Upper lobe of left lung (tissue), 4 donors: ENCODE measurements at regions not wholly inside any gene's neighbourhood (a gene's known extent, or its start where the extent isn't known, plus 50 kb on each side); places are given as distances from the start of the nearest gene placed in this dataset.

ENCODE experiments used
- CTCF ChIP-seq, 6 experiments: fragments of 450-650 bp in 4 of 6; fragments of 200-600 bp in 2 of 6; sonication (generic) in 2 of 6; IDR thresholded peaks; one replicate each; pipeline ENCODE4 v1.5.1; 2016 to 2019; ENCODE audit warnings: antibody characterized with exemption in 6 of 6
- POLR2A ChIP-seq, 4 donors: fragments of 450-650 bp; IDR thresholded peaks; one replicate each; pipeline ENCODE4 v1.5.1; 2016 to 2017; ENCODE audit warnings: antibody characterized with exemption in 4 of 4, mild to moderate bottlenecking in 2 of 4
- POLR2AphosphoS5 ChIP-seq, 2 donors: sonication (generic); formaldehyde crosslinking; IDR thresholded peaks; one replicate each; pipeline ENCODE4 v1.5.1; 2017; ENCODE audit warnings: antibody characterized with exemption in 2 of 2

GRCh38 chr7:46522354-46522906, 601.4 kb upstream of the IGFBP3 start:
- TF ChIP-seq CTCF (IDR thresholded peaks at IDR 0.05) = no peak
- no peak for TF ChIP-seq POLR2AphosphoS5 (IDR thresholded peaks at IDR 0.05)
- no peak for TF ChIP-seq POLR2A (IDR thresholded peaks at IDR 0.05)
